HepG2 (cell line): ENCODE measurements at regions not wholly inside any gene's neighbourhood (a gene's known extent, or its start where the extent isn't known, plus 50 kb on each side); places are given as distances from the start of the nearest gene placed in this dataset.

ENCODE experiments used
- ATAC-seq: fragments of 200-7000 bp; cut with Tn5 transposase; 3 replicates; pipeline ENCODE4 v1.9.1; 2020; ENCODE audit warnings: mild to moderate bottlenecking, moderate library complexity
- BruUV-seq: library from RNA; stranded (reverse); fragments of 400-500 nt; replicated peaks from 2 replicates; lab custom pipeline; 2021; lab: Mats Ljungman, UMichigan
- CTCF ChIA-PET: fragments of 300-600 bp; formaldehyde crosslinking; extraction: SDS; loops from one replicate; lab custom pipeline; 2021; ENCODE audit warnings: low total read pairs, inconsistent platforms, low intra/inter-chr PET ratio; lab: Yijun Ruan, JAX
- POLR2A ChIA-PET: fragments of 350-600 bp; sonication (Branson Sonifier 250); formaldehyde crosslinking; loops from one replicate; lab custom pipeline; 2020; ENCODE audit warnings: antibody characterized with exemption, inconsistent platforms; lab: Yijun Ruan, JAX
- DNase-seq: peaks from one replicate; pipeline ENCODE4 v3.0.0-alpha.2; 2015; ENCODE audit warnings: low spot score
- FAIRE-seq: peaks from 3 replicates; lab custom pipeline; 2011; peaks lifted over from hg19 to GRCh38; lab: Jason Lieb, UNC
- H2AFZ ChIP-seq: one replicate; pipeline ENCODE4 v1.6.1; 2011; ENCODE audit warnings: low read length, inconsistent platforms
- H3K27ac ChIP-seq: fragments of 300-600 bp; 3 replicates; pipeline ENCODE4 v1.8.0; 2011; ENCODE audit warnings: mixed run types, mild to moderate bottlenecking, mixed read lengths, low read length, inconsistent platforms; ENCODE audit not compliant: insufficient read depth; ENCODE audit errors: extremely low read length
- H3K27me3 ChIP-seq, 2 experiments: fragments of 200-600 bp in 1 of 2; 2 replicates in 1 of 2; 3 replicates in 1 of 2; pipeline versions ENCODE4 v1.6.0 to v1.8.0; 2011; ENCODE audit warnings: low read length in 2 of 2, mild to moderate bottlenecking in 2 of 2, moderate library complexity in 2 of 2, inconsistent platforms in 1 of 2; ENCODE audit not compliant: insufficient read depth in 2 of 2, control insufficient read depth in 1 of 2
- H3K36me3 ChIP-seq, 2 experiments: fragments of 200-600 bp in 1 of 2; replicated peaks in 1 of 2; 2 replicates in 1 of 2; 3 replicates in 1 of 2; pipeline versions ENCODE4 v1.5.1 to v1.8.0; 2011; ENCODE audit warnings: low read length in 2 of 2, inconsistent platforms in 1 of 2; ENCODE audit not compliant: insufficient read depth in 2 of 2, control insufficient read depth in 1 of 2
- H3K4me1 ChIP-seq: 2 replicates; pipeline ENCODE4 v1.5.1; 2012; ENCODE audit warnings: low read length, inconsistent platforms; ENCODE audit not compliant: insufficient read depth
- H3K4me2 ChIP-seq: 2 replicates; pipeline ENCODE4 v1.6.0; 2011; ENCODE audit warnings: low read depth, low read length, inconsistent platforms
- H3K4me3 ChIP-seq, 3 experiments: fragments of 200-600 bp in 1 of 3; sonication (generic), shearing (Covaris generic) in 1 of 3; replicated peaks in 1 of 3; 2 replicates each; pipeline ENCODE4 v1.5.1; 2011 to 2016; ENCODE audit warnings: low read length in 3 of 3, inconsistent platforms in 2 of 3, low read depth in 2 of 3, mild to moderate bottlenecking in 2 of 3, control low read depth in 1 of 3, mixed read lengths in 1 of 3; ENCODE audit not compliant: insufficient read depth in 1 of 3
- H3K79me2 ChIP-seq: one replicate; pipeline ENCODE4 v1.6.1; 2011; ENCODE audit warnings: low read length, inconsistent platforms; ENCODE audit not compliant: insufficient read depth
- H3K9ac ChIP-seq: 2 replicates; pipeline ENCODE4 v1.6.0; 2011; ENCODE audit warnings: mild to moderate bottlenecking, low read depth, low read length, inconsistent platforms; ENCODE audit not compliant: insufficient read depth
- H3K9me3 ChIP-seq: 2 replicates; pipeline ENCODE4 v1.5.1; 2012; ENCODE audit warnings: mild to moderate bottlenecking, low read length
- H4K20me1 ChIP-seq: 2 replicates; pipeline ENCODE4 v1.6.0; 2011; ENCODE audit warnings: inconsistent platforms, mild to moderate bottlenecking, low read length, moderate library complexity; ENCODE audit not compliant: insufficient read depth
- HMG20A ChIP-seq: IDR thresholded peaks from 2 replicates; pipeline ENCODE4 v1.6.1; 2016; ENCODE audit warnings: borderline replicate concordance
- NR1H2 ChIP-seq: sonication (generic); formaldehyde crosslinking; IDR thresholded peaks from 2 replicates; pipeline ENCODE4 v1.8.1; 2022; ENCODE audit warnings: low read depth, missing genetic modification reagents, borderline replicate concordance
- RNF2 ChIP-seq: fragments of 450-650 bp; conservative IDR thresholded peaks from 2 replicates; pipeline ENCODE4 v1.6.1; 2016; ENCODE audit warnings: low read depth
- SALL2 ChIP-seq: sonication (generic); formaldehyde crosslinking; IDR thresholded peaks from 2 replicates; pipeline ENCODE4 v1.8.1; 2023; ENCODE audit warnings: mild to moderate bottlenecking, missing genetic modification reagents, inconsistent platforms
- SCMH1 ChIP-seq: sonication (generic); formaldehyde crosslinking; IDR thresholded peaks from 2 replicates; pipeline ENCODE4 v1.9.0; 2021; ENCODE audit warnings: missing genetic modification reagents, mild to moderate bottlenecking, borderline replicate concordance
- ZNF121 ChIP-seq: sonication (generic); formaldehyde crosslinking; IDR thresholded peaks from 2 replicates; pipeline ENCODE4 v1.5.0; 2020; ENCODE audit warnings: mild to moderate bottlenecking, missing genetic modification reagents
- ZNF224 ChIP-seq: sonication (generic); formaldehyde crosslinking; IDR thresholded peaks from 2 replicates; pipeline ENCODE4 v1.5.0; 2020; ENCODE audit warnings: mild to moderate bottlenecking, missing genetic modification reagents
- ZNF431 ChIP-seq: sonication (generic); formaldehyde crosslinking; IDR thresholded peaks from 2 replicates; pipeline ENCODE4 v1.9.0; 2022; ENCODE audit warnings: missing genetic modification reagents, low read depth, mild to moderate bottlenecking, borderline replicate concordance
- ZNF577 ChIP-seq: sonication (generic); formaldehyde crosslinking; IDR thresholded peaks from 2 replicates; pipeline ENCODE4 v1.4.0; 2020; ENCODE audit warnings: mild to moderate bottlenecking, low read depth, missing genetic modification reagents, borderline replicate concordance
- ZNF652 ChIP-seq: IDR thresholded peaks from 2 replicates; pipeline ENCODE4 v1.6.1; 2016; ENCODE audit warnings: low read depth, borderline replicate concordance
- ZNF678 ChIP-seq: sonication (generic); formaldehyde crosslinking; IDR thresholded peaks from 2 replicates; pipeline ENCODE4 v1.4.0; 2020; ENCODE audit warnings: mild to moderate bottlenecking, missing genetic modification reagents
- ZNF879 ChIP-seq: sonication (generic); formaldehyde crosslinking; IDR thresholded peaks from 2 replicates; pipeline ENCODE4 v1.8.1; 2023; ENCODE audit warnings: missing genetic modification reagents
- WGBS: methylation state at CpG from one replicate; pipeline ENCODE4 v1.1.6; 2017; ENCODE audit warnings: low lambda C conversion rate; 5-methylcytosine and 5-hydroxymethylcytosine counted together
- in situ Hi-C: cut with HindIII; loops from 2 replicates; pipeline ENCODE4 v1.10.0; 2017; ENCODE audit warnings: low pct_unique_long_range_greater_than_20kb; ENCODE audit not compliant: extremely low pct_ligation_motif_present
- intact Hi-C: fragments of 100-400 bp; cut with micrococcal nuclease; formaldehyde crosslinking; loops from one replicate; pipeline ENCODE4 v1.10.0; 2022; ENCODE audit not compliant: unreplicated experiment
- TF ChIP-seq, protein P1 (sequence below): sonication (generic); formaldehyde crosslinking; IDR thresholded peaks from 2 replicates; pipeline ENCODE4 v1.9.0; 2021; ENCODE audit warnings: missing genetic modification reagents, mild to moderate bottlenecking, borderline replicate concordance
- TF ChIP-seq, protein P2 (sequence below): sonication (generic); formaldehyde crosslinking; IDR thresholded peaks from 2 replicates; pipeline ENCODE4 v1.4.0; 2020; ENCODE audit warnings: missing genetic modification reagents
- TF ChIP-seq, protein P3 (sequence below): sonication (generic); formaldehyde crosslinking; IDR thresholded peaks from 2 replicates; pipeline ENCODE4 v1.5.0; 2020; ENCODE audit warnings: missing genetic modification reagents
- TF ChIP-seq, protein P4 (sequence below): sonication (generic); formaldehyde crosslinking; IDR thresholded peaks from 2 replicates; pipeline ENCODE4 v1.4.0; 2020; ENCODE audit warnings: mild to moderate bottlenecking, low read depth, missing genetic modification reagents
- TF ChIP-seq, protein P5 (sequence below): sonication (generic); formaldehyde crosslinking; IDR thresholded peaks from 2 replicates; pipeline ENCODE4 v1.4.0; 2020; ENCODE audit warnings: missing genetic modification reagents, borderline replicate concordance

DNA sequence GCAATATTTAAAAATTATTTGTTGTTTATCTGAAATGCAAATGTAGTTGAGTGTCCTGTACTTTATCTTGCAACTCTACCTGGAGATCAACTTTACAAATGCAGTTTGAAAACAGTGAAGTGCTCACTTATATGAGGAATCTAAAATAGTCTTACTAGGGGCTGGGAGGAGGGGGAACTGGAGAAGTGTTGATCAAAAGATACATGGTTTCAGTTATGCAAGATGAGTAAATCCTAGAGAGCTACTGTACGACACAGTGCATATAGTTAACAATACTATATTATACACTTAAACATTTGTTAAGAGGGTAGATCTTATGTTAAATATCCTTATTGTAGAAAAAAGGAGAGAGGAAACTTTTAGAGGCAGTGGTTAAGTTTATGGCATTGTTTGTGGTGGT is 241.9 kb downstream of the BCL11A start:
- H3K4me2 ChIP-seq = no peak overlapping the region
- no peaks in the 10 kb centered on the region for H3K79me2 ChIP-seq
- H2AFZ ChIP-seq = no peak overlapping the region
- H3K27me3 ChIP-seq = no peaks in the 10 kb centered on the region; a peak in 1 of 5 replicates
- in situ Hi-C loops (no loop called here), intact Hi-C loops (no loop called here)
- no peak overlapping the region for H3K9ac ChIP-seq
- ATAC-seq = no peak
- no peak overlapping the region for H3K4me3 ChIP-seq
- no peaks in the 10 kb centered on the region for H3K36me3 ChIP-seq
- WGBS = 93% methylated on average over 1 of the region's 1 CpG
- H3K9me3 ChIP-seq = no peaks in the 10 kb centered on the region
- ChIA-PET CTCF (no interaction called here), POLR2A (no interaction called here)
- no peak for DNase-seq
- FAIRE-seq = no peak
- no TSS peak for BruUV-seq
- H3K4me1 ChIP-seq = peaks cover 7% of the 10 kb centered on the region
- H4K20me1 ChIP-seq = no peaks in the 10 kb centered on the region
- no peak overlapping the region for H3K27ac ChIP-seq
- no peak for TF ChIP-seq ZNF652
- no peak for TF ChIP-seq SCMH1 (CRISPR knock-in tag)
- no peak for TF ChIP-seq ZNF431
- no peak for TF ChIP-seq HMG20A (CRISPR knock-in tag)
- TF ChIP-seq, protein P1, sequence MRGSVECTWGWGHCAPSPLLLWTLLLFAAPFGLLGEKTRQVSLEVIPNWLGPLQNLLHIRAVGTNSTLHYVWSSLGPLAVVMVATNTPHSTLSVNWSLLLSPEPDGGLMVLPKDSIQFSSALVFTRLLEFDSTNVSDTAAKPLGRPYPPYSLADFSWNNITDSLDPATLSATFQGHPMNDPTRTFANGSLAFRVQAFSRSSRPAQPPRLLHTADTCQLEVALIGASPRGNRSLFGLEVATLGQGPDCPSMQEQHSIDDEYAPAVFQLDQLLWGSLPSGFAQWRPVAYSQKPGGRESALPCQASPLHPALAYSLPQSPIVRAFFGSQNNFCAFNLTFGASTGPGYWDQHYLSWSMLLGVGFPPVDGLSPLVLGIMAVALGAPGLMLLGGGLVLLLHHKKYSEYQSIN (CRISPR knock-in tag) = no peak
- TF ChIP-seq SALL2 (CRISPR knock-in tag) = no peak
- TF ChIP-seq RNF2 = no peak
- TF ChIP-seq, protein P2, sequence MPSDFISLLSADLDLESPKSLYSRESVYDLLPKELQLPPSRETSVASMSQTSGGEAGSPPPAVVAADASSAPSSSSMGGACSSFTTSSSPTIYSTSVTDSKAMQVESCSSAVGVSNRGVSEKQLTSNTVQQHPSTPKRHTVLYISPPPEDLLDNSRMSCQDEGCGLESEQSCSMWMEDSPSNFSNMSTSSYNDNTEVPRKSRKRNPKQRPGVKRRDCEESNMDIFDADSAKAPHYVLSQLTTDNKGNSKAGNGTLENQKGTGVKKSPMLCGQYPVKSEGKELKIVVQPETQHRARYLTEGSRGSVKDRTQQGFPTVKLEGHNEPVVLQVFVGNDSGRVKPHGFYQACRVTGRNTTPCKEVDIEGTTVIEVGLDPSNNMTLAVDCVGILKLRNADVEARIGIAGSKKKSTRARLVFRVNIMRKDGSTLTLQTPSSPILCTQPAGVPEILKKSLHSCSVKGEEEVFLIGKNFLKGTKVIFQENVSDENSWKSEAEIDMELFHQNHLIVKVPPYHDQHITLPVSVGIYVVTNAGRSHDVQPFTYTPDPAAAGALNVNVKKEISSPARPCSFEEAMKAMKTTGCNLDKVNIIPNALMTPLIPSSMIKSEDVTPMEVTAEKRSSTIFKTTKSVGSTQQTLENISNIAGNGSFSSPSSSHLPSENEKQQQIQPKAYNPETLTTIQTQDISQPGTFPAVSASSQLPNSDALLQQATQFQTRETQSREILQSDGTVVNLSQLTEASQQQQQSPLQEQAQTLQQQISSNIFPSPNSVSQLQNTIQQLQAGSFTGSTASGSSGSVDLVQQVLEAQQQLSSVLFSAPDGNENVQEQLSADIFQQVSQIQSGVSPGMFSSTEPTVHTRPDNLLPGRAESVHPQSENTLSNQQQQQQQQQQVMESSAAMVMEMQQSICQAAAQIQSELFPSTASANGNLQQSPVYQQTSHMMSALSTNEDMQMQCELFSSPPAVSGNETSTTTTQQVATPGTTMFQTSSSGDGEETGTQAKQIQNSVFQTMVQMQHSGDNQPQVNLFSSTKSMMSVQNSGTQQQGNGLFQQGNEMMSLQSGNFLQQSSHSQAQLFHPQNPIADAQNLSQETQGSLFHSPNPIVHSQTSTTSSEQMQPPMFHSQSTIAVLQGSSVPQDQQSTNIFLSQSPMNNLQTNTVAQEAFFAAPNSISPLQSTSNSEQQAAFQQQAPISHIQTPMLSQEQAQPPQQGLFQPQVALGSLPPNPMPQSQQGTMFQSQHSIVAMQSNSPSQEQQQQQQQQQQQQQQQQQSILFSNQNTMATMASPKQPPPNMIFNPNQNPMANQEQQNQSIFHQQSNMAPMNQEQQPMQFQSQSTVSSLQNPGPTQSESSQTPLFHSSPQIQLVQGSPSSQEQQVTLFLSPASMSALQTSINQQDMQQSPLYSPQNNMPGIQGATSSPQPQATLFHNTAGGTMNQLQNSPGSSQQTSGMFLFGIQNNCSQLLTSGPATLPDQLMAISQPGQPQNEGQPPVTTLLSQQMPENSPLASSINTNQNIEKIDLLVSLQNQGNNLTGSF (CRISPR knock-in tag) = no peak
- TF ChIP-seq ZNF879 = no peak
- no peak for TF ChIP-seq ZNF678 (CRISPR knock-in tag)
- TF ChIP-seq, protein P3, sequence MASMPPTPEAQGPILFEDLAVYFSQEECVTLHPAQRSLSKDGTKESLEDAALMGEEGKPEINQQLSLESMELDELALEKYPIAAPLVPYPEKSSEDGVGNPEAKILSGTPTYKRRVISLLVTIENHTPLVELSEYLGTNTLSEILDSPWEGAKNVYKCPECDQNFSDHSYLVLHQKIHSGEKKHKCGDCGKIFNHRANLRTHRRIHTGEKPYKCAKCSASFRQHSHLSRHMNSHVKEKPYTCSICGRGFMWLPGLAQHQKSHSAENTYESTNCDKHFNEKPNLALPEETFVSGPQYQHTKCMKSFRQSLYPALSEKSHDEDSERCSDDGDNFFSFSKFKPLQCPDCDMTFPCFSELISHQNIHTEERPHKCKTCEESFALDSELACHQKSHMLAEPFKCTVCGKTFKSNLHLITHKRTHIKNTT (CRISPR knock-in tag) = no peak
- TF ChIP-seq, protein P4, sequence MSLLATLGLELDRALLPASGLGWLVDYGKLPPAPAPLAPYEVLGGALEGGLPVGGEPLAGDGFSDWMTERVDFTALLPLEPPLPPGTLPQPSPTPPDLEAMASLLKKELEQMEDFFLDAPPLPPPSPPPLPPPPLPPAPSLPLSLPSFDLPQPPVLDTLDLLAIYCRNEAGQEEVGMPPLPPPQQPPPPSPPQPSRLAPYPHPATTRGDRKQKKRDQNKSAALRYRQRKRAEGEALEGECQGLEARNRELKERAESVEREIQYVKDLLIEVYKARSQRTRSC (CRISPR knock-in tag) = no peak
- TF ChIP-seq, protein P5, sequence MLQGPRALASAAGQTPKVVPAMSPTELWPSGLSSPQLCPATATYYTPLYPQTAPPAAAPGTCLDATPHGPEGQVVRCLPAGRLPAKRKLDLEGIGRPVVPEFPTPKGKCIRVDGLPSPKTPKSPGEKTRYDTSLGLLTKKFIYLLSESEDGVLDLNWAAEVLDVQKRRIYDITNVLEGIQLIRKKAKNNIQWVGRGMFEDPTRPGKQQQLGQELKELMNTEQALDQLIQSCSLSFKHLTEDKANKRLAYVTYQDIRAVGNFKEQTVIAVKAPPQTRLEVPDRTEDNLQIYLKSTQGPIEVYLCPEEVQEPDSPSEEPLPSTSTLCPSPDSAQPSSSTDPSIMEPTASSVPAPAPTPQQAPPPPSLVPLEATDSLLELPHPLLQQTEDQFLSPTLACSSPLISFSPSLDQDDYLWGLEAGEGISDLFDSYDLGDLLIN (CRISPR knock-in tag) = no peak
- no peak for TF ChIP-seq ZNF121 (CRISPR knock-in tag)
- no peak for TF ChIP-seq ZNF224
- TF ChIP-seq ZNF577 = no peak
- TF ChIP-seq NR1H2 = no peak
